ENCODE measurements at regions not wholly inside any gene's neighbourhood (a gene's known extent, or its start where the extent isn't known, plus 50 kb on each side); places are given as distances from the start of the nearest gene placed in this dataset.

DNA sequence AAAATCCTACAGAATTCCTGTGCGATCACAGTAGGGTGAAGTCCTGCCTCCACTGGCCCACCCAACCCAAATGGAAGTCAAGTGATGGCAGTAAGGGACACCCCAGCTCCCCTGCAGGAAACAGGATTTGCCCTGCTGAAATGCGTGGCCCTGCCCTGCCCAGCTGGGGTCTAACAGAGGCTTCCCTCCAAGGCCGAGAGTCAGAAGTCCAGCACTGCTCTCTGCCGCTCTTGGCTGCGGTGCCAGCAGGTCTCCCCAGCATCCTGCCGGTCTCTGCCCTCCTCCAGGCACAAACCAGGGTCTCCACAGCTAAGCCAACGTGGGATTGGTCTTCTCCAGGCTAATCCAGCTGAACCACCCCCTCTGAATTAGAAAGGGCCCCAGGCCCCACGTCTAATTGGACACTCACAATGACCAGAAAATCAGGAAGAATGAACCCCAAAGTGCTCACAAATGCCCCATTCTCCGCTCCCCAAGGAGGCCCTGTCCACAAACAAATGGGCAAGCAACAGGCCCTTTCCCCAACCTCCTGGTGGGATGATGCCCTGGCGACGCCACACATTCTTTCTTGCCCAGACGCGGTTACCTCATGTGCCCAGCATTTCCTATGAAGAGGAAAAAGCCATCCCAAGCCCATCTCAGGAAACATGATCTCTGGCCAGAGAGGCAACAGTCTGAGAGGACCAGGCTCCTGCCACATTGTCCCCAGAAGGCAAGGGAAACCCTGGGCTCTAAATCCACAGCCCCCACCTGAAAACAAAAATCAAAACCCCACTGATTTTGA lies 117.2 kb downstream of the BANF2 start:
- no peak for DNase-seq (ENCODE audit: low spot score)

DNA sequence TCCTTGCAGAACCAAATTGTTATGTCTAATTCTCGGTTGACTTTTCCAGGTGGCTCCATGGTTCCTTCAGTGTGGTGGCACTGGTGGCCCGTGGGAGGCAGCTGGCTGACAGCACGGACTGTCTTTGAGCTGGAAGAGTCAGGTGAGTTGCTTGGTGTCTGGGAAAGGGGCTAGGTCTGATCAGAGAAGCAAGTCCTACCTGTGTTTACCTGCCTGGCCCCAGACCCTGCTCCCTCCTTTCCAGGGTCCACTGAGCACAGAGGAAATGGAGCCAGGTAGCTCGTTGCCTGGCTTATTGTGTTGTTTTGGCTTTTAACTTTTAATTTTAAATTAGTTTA lies 111.8 kb downstream of the BANF2 start:
- DNase-seq (ENCODE audit: low spot score) = no peak

DNA sequence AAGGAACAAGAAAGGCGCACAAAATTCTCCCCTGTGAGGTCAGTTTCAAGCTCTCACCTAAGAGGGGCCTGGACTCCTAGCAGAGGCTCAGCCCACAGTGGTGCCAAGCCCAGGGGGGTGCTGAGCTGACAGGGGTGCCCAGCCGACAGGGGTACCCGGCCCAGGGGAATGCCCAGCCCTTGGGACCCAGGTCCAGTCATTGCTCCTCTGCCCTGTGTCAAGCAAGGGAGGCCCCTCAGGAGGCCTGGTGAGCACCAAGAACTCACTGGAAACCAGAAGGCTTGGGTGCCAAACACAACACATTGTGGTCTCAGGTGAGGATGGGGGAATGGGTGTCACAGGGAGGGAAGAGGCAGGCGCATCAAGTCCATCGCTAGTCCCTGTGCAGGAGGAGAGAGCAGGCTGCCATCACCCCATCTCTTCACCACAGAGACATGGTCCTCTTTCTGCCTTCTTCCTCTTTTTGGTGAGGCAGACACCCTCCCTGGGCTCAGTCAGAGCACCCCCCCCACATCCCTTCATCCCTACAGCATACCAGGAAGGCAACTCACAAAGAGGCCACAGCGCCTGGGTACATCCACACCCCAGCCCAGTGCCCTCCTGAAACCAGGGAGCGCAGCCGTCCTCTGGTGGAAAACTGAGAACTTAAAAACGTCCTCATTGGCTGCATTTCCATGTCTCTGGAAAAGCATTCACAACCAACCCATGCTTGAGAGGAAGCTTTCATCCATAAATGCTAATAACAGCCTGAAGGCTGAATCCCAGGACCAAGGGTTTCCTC lies 111.3 kb downstream of the BANF2 start:
- no peak for DNase-seq (ENCODE audit: low spot score)

DNA sequence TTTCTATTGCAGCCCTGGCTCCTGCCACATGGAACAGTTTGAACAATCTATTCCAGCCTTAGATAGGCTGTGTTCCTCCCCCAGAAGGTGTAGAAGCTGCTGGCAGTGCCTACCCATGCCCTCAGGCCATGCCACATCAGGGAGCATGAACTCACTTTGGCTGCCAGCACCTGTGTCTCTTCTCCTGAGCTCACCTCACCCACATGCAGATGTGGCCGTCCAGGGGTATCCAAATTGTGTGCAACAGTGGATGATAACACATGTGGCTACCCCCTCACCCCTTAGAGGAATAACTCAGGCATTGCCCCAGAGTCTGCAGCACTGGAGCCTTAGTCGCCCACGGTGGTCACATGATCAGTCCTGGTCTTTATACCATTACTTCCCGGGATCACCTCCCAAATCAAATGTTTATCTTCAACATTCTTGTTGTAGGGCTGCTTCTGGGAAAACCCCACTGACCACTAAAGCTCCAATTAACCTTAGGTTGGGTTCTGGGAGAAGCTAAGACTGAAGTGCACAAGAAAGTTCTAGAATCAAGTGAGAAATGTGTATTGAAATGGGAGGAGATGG lies 110.4 kb downstream of the BANF2 start:
- no peak for DNase-seq (ENCODE audit: low spot score)

DNA sequence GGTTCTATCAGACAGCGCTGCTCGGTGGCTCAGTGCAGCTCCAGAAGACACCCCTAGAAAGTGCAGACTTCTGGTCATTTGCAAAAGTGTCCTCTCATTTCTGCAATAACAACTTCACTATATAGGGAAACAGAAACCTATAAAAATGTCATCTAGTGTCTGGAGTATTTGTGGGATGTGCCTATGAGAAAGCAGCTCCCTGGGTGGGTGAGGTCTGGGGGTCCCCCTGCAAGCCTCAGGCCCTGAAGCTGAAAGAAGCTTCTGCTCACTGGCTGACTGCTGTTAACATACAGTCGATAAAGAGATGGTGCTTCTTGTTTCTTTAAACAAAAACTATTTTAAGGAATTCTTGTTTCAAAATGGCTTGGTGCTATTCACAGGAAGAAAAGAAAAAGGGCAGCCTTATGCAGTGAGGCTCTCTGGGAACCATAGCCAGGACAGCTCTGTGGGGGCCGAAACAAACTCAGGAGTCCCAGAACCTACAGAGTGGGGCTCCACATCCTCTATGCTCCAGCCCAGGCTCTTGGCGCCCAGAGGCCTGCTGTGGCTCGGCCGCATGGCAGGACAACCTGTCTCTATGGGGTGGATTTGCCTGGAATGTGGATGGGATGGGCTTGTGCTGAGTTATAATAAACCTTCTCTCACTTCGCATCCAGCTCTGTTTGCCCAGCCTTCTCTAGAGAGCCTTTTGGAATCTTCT lies 109.7 kb downstream of the BANF2 start:
- no peak for DNase-seq (ENCODE audit: low spot score)

DNA sequence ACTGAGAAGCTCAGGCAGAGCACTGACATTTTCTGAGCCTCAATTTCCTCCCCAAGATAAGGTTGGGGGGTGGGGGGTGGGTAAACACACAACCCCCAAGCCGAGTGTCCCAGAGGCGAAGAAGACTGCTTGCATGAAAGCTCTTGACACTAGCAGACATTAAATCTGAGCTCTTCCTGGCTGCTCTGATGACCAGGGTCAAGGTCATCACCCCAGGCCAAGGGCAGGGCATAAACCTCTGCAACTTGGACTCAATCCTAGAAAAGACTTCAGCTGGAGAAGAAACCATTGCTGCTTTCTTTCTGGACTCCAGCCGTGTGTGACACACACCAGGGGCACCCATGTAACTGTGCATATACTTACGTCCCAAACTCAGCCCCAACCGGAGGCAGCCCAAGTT lies 109.0 kb downstream of the BANF2 start:
- no peak for DNase-seq (ENCODE audit: low spot score)

DNA sequence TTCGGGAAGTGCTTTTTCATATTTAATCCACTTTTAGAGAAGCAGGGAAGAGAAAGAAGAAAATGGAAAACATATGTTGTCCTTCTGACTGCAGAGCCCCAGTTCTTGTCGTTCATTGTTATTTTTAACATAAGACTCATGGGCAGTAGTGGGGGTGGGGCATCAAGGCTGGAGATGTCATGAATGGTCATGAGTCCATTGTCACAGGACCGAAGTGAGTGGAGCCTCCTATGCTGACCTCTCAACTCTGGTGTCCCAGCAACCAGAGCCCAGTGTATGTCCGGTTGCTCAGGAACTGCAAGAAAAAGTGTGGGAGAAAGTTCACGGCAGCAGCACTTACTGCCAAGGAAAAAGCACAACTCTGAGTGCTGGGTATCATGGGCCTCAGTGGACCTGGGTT lies 108.6 kb downstream of the BANF2 start:
- no peak for DNase-seq (ENCODE audit: low spot score)

DNA sequence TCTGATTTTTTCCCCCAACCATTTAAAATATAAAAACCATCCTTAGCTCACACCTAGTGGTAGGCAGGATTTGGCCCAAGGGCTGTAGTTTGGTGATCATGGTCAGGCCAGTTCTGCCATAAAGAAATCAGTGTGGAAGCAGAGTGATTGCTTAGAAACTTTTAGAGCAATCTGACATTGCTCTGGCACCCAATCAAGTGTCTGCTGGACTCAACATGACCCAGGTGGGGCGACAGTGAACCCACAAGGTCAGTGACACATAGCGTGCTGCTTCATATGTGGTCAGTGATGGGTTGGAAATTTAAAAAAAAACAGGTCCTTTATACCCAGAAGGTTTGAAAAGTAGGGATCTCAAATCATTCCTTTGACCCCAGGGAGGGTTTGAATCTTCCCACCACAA lies 107.9 kb downstream of the BANF2 start:
- DNase-seq (ENCODE audit: low spot score) = no peak

DNA sequence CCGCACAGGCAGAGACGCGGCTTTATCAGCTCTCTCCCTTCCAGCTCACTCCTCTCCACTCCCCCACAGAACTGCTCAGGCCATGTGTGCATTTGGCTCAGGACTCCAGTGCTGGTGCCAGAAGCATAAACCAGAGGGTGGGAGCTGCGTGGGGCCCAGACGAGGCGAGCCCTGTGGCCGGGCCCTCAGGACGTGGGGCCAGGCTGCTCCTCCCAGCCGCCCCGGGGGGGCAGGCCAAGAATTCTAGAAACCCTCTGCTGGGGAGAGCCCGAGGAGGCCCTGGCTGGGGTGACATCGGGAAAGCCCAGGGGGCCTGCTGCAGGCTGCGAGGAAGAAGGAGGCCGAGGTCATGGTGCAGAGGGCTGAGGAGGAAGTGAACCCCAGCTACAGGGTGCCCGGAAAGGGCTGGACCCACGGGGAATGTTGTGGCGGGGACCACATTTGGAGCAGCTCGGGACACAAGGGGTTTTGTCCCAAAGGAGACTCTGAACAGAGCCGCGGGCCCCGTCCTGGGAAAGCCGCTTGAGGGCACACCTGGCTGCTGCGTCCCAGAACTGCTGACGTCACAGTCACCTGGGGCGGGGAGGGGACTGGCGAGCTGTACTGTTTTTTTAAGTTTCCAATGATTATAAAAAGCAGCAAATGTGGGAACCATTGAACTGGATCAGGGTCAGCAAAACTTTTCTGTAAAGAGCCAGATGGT lies 107.1 kb downstream of the BANF2 start:
- DNase-seq (ENCODE audit: low spot score) = no peak

DNA sequence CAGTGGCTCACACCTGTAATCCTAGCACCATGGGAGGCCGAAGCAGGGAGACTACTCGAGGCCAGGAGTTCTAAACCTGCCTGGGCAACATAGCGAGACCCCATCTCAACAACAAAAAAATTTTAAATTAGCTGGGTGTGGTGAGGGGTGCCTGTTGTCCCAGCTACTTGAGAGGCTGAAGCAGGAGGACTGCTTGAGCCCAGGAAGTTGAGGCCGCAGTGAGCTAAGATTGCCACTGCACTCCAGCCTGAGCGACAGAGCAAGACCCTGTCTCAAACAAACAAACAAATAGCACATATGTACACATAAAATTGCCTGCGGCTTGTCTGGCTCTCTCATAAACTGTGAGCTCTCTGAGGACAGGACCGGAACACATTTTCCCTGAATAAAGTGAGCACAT lies 106.3 kb downstream of the BANF2 start:
- DNase-seq (ENCODE audit: low spot score) = no peak

DNA sequence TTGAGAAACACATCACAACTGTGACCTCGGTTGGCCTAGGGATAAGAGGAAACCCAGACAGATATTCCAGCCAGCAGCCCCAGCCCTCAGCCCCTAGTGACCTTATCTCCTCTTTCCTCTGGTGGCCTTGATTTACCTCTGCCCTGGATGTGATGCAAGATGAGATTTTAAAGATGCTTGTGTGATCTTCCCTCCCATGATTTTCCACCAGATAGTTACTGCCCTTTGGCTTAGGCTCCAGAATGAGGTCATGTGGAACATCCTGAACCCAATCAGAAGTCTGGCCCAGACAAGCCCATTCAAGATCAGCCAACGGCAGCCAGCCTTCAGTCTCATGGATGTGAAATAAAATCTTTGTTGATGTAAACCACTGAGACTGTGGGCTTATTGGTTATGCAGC lies 104.0 kb downstream of the BANF2 start:
- no peak for DNase-seq (ENCODE audit: low spot score)

DNA sequence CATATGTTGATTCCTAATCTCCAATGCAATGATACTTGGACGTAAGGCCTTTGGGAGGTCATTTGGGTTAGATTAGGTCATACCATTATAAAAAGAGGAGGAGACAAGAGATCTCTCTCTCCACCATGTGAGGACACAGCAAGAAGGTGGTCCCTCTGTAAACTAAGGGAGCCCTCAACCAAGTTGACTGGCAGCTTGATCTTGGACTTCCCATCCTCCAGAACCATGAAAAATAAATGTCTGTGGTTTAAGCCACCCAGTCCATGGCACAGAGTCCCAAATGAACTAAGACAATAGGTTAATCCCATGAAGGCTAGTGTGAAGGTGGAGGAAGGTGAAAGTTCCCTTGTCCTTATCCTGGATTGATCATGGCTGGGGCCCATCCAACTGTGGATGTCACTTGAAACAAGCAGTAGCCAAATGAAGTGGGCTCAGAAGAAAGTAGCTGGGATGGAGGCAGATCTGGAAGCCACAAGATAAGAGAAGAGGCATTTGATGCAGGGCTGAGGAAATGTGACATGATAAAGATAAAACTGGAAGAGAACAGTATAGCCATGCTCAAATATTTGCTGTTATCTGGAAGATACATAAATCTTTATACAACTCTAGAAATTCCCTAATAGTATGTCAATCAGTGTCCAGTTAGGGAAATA lies 99.9 kb downstream of the BANF2 start:
- DNase-seq (ENCODE audit: low spot score) = no peak

DNA sequence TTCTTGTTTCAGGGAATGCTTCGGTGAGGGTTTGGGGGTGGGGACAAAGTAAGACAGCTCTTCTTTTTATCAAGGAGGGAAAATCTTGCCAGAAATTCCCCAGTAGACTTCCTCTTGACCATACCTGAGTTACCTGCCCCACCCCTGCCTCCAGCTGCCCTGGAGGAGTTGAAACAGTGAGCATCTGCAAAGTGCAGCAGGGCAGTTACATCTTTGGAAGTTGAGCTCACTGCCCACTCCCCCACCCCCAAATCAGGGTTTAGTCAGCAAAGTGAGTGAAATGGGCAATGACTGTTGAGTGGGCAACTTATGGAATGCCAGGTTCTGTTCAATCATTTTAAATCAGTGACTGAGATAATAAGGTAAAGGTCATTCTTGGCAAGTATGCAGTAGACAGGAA lies 98.8 kb downstream of the BANF2 start:
- no peak for DNase-seq (ENCODE audit: low spot score)

DNA sequence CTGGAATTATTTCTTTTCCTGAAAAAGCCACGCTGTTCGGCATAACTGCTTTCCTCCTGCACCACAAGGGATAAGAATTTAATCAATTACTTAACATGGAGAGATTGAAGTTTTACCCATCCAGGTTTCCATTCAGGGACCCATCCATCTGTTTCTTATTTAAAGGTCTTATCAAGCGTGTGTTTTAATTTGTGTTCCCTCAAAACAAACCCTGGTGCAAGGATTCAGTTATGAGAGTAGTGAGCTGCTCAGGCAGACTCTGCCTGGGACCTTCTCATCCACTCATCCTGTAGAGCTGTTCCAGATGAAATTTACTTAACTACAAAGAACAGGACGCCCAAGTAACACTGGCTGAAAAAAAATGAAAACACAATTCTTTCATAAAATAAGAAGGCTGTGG lies 97.8 kb downstream of the BANF2 start:
- DNase-seq (ENCODE audit: low spot score) = no peak

DNA sequence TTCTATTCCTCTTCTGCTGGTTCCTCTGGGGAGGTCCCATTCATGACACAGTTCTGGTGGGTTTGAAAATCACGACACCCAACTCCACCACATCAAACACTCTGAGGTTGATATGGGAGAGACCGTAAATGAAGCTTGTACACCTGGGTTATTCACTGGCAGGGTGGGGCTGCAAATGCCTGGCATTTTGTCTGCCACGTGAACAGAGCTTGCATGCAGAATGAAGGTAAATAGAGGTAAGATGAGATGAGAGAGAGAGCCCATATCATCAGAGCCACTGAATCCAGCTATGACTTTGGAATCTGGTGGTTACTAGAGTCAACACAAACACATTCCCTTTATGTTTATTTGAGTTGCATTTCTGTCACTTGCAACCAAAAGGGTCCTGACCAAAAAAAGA lies 97.4 kb downstream of the BANF2 start:
- no peak for DNase-seq (ENCODE audit: low spot score)

DNA sequence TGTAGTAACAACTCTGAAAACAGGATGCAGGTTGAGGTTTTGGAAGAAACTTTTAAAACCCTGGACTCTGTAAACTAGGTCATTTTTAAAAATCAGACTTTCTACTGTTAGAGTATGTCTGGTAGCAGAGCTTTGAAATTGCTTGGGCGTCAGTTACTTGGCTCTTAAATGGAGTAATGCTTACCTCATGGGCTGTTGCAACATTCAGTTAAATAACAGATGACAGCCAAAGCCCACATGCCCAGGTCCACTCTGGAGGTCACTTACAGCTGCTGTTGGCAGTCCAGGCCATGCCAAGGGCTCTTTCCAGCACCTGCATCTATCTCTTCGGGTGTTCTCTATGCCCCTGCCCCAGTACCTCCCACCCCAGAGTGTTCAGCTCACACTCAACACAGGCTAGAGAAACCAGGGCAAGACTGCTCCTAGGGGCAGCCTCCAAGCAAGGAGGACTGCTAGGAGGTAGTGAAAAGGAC lies 96.4 kb downstream of the BANF2 start:
- no peak for DNase-seq (ENCODE audit: low spot score)

DNA sequence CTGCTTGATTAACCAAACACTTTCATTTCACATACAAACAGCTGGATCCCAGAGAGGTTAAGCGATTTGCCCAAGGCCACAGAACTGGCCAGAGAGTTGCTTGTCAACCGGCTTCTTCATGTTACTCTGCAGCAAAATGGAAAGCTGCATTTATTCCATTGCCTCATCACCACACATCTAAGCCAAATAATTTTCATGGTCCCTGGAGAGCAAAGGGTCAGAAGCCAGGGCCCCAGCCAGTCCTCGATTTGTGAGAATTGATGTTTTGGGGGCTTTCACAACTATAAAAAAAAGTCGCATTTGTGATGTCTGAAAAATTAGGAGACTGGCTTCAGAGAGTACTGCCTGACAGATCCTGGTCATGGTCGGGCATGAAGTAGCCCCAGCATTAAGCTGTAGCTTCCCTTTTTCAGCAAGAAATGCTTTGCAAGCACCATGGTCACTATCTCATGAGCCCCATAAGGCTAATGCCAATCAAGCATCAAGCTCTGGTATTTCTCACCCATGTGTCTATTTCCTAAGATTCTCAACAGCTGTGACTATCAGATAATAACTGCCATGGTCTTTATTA lies 95.8 kb downstream of the BANF2 start:
- no peak for DNase-seq (ENCODE audit: low spot score)

DNA sequence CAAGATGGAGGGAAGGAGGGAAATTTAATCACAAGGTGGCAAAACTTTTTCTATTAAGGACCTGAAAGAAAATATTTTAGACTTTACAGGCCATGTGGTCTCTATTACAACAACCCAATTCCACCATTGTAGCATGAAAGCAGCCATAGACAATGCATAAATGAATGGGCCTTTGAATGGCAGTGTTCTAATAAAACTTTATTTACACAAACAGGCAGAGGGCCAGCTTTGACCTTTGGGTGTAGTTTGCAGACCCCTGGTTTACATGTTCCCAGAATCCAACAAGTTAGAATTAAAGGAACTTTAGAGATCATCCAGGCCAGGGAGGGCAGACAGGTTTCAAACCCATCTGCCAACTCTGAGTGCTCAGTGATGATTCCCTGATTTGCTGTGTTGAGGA lies 95.2 kb downstream of the BANF2 start:
- no peak for DNase-seq (ENCODE audit: low spot score)

DNA sequence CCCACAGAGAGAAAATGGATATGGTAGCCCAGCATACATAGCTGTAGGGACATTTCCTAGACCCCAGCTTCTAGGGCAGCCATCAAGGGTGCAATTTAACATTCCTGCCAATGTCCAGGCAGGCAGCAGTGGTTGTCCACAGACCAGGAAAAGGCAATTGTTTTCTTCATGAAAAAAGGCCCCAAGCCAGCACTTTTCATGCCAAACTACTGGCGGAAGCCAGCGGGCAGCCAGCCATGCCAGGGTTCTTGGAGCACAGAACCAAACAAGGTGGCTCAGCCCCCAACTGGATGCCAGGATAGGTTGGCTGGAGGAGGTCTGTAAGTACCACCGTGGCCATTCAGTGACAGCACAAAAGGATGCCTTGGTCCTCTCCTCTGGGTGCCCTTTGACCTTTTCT lies 94.6 kb downstream of the BANF2 start:
- no peak for DNase-seq (ENCODE audit: low spot score)

DNA sequence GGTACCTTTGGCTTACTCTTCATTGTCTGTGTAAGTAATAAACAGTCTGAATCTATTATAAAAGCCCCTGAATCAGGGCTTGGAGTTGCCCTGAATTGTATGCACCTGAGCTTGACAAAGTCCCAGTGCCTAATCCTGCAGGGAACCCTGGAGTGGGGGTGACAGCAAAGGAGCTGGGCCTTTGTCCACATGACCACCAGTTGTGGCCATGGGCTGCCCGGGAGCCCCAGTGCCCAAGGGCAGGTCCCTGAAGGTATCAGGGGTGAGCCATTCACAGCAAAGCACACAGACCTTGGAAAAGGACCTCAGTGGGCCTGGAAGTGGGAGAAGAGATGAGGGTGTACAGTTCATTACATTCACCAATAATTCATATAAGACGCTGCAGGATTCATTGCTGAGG lies 94.2 kb downstream of the BANF2 start:
- DNase-seq (ENCODE audit: low spot score) = no peak

DNA sequence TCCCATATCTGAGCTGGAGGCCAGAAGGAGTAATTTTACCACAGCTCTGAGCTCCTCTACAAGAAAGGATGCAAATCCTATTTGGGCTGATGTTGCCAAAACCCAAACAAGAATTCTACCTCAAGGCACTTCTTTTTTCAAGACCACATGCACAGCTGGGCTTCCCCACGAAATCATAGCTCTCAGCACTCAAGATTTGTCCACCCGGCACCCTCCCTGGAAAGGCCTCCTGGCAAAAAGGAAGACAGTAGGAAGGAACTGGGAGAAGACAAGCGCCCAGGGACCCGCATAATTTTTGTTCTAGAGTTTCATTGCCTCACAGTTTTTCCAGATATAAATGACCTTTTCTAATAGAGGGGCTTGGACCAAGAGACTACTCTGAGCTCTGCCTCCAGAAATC lies 90.5 kb downstream of the BANF2 start:
- DNase-seq (ENCODE audit: low spot score) = no peak

Data from COLO829 (cell line).